HCT116 (cell line): ENCODE measurements at regions not wholly inside any gene's neighbourhood (a gene's known extent, or its start where the extent isn't known, plus 50 kb on each side); places are given as distances from the start of the nearest gene placed in this dataset.
A peak's percentile ranks its signal among the peaks of the same experiment; 100 is the strongest.

Experiments used
- ATAC-seq: fragments of 200-7000 bp; cut with Tn5 transposase; 2 replicates; pipeline ENCODE4 v1.9.1; 2020; ENCODE audit warnings: mild to moderate bottlenecking, moderate library complexity
- BruUV-seq: library from RNA; stranded (reverse); fragments of 400-500 nt; replicated peaks from 2 replicates; lab custom pipeline; 2021; lab: Mats Ljungman, UMichigan
- CTCF ChIA-PET: fragments of 300-600 bp; sonication (Branson Sonifier 250); formaldehyde crosslinking; loops from one replicate; lab custom pipeline; 2021; ENCODE audit warnings: antibody characterized with exemption; lab: Charles Lee
- POLR2A ChIA-PET: fragments of 300-600, 350-600 bp; sonication (Branson Sonifier 250); formaldehyde crosslinking; loops from one replicate; lab custom pipeline; 2021; ENCODE audit warnings: antibody characterized with exemption; lab: Charles Lee
- RAD21 ChIA-PET, 2 experiments: fragments of 300-600 bp; sonication (Branson Sonifier 250); formaldehyde crosslinking; loops; one replicate each; lab custom pipeline; 2023; ENCODE audit warnings: low total read pairs in 2 of 2; ENCODE audit not compliant: uncharacterized antibody in 2 of 2, unreplicated experiment in 2 of 2, low non-redundant PET in 1 of 2; lab: Charles Lee
- DNase-seq: peaks from one replicate; pipeline ENCODE4 v3.0.0-alpha.2; 2010; ENCODE audit warnings: low read depth, low spot score
- H2AFZ ChIP-seq: fragments of 200-600 bp; shearing (Covaris generic), sonication (generic); 2 replicates; pipeline ENCODE4 v1.6.1; 2017; ENCODE audit warnings: low read depth, mixed run types, mixed read lengths, antibody characterized with exemption, low read length; ENCODE audit not compliant: poor library complexity, severe bottlenecking
- H3K27ac ChIP-seq: 2 replicates; pipeline ENCODE4 v1.5.1; 2012; ENCODE audit warnings: low read depth, low read length
- H3K27me3 ChIP-seq: fragments of 200-600 bp; sonication (generic); 2 replicates; pipeline ENCODE4 v1.6.1; 2016; ENCODE audit warnings: mixed run types, low read length, mixed read lengths; ENCODE audit not compliant: insufficient read depth
- H3K36me3 ChIP-seq, 2 experiments: fragments of 200-500 bp in 1 of 2; fragments of 200-600 bp in 1 of 2; sonication (Bioruptor generic) in 1 of 2; sonication (generic) in 1 of 2; 2 replicates each; pipeline versions ENCODE4 v1.5.1 to v1.6.1; 2014 to 2016; ENCODE audit warnings: low read length in 2 of 2, inconsistent platforms in 1 of 2, mixed read lengths in 1 of 2, mixed run types in 1 of 2; ENCODE audit not compliant: insufficient read depth in 2 of 2, control insufficient read depth in 1 of 2
- H3K4me1 ChIP-seq, 2 experiments: fragments of 200-600 bp in 1 of 2; sonication (generic) in 1 of 2; 2 replicates each; pipeline versions ENCODE4 v1.5.1 to v1.6.1; 2012 to 2017; ENCODE audit warnings: low read length in 2 of 2, inconsistent platforms in 1 of 2, mild to moderate bottlenecking in 1 of 2, mixed read lengths in 1 of 2, mixed run types in 1 of 2, moderate library complexity in 1 of 2; ENCODE audit not compliant: insufficient read depth in 2 of 2, control insufficient read depth in 1 of 2
- H3K4me2 ChIP-seq: fragments of 200-600 bp; sonication (generic); 2 replicates; pipeline ENCODE4 v1.6.1; 2017; ENCODE audit warnings: mixed run types, low read length, mixed read lengths
- H3K4me3 ChIP-seq, 2 experiments: fragments of 200-600 bp in 1 of 2; sonication (generic) in 1 of 2; replicated peaks in 1 of 2; 2 replicates each; pipeline ENCODE4 v1.5.1; 2011 to 2016; ENCODE audit warnings: low read length in 2 of 2, control low read depth in 1 of 2, low read depth in 1 of 2, mild to moderate bottlenecking in 1 of 2, mixed read lengths in 1 of 2, mixed run types in 1 of 2
- H3K79me2 ChIP-seq: fragments of 200-600 bp; sonication (generic); 2 replicates; pipeline ENCODE4 v1.6.1; 2017; ENCODE audit warnings: mild to moderate bottlenecking, mixed run types, low read length, moderate library complexity, mixed read lengths; ENCODE audit not compliant: insufficient read depth
- H3K9ac ChIP-seq: fragments of 200-600 bp; sonication (generic); 2 replicates; pipeline ENCODE4 v1.6.1; 2016; ENCODE audit warnings: low read length, mixed read lengths
- H3K9me2 ChIP-seq: fragments of 200-600 bp; sonication (generic), shearing (Covaris generic); 2 replicates; pipeline ENCODE4 v1.6.1; 2017; ENCODE audit warnings: mixed run types, mild to moderate bottlenecking, moderate library complexity; ENCODE audit not compliant: insufficient read depth
- H3K9me3 ChIP-seq, 2 experiments: fragments of 200-500 bp in 1 of 2; fragments of 200-600 bp in 1 of 2; sonication (Bioruptor generic) in 1 of 2; sonication (generic) in 1 of 2; 2 replicates each; pipeline ENCODE4 v1.6.1; 2014 to 2017; ENCODE audit warnings: low read length in 2 of 2, mixed read lengths in 2 of 2, inconsistent platforms in 1 of 2, low read depth in 1 of 2, mild to moderate bottlenecking in 1 of 2, mixed run types in 1 of 2, moderate library complexity in 1 of 2; ENCODE audit not compliant: control insufficient read depth in 1 of 2, insufficient read depth in 1 of 2
- H4K20me1 ChIP-seq: fragments of 200-600 bp; sonication (generic), shearing (Covaris generic); 2 replicates; pipeline ENCODE4 v1.6.1; 2017; ENCODE audit warnings: mixed run types, mild to moderate bottlenecking, moderate library complexity; ENCODE audit not compliant: insufficient read depth
- CBX3 ChIP-seq: IDR thresholded peaks from 2 replicates; pipeline ENCODE4 v1.6.1; 2012; ENCODE audit warnings: low read depth
- CTCF ChIP-seq, 3 experiments: fragments of 200-600 bp in 1 of 3; sonication (generic) in 1 of 3; IDR thresholded peaks in 2 of 3; conservative IDR thresholded peaks in 1 of 3; 2 replicates each; pipeline ENCODE4 v1.5.1; 2012 to 2017; ENCODE audit warnings: low read depth in 2 of 3, low read length in 2 of 3, antibody characterized with exemption in 1 of 3, borderline replicate concordance in 1 of 3, control low read depth in 1 of 3, mild to moderate bottlenecking in 1 of 3, mixed read lengths in 1 of 3, mixed run types in 1 of 3, moderate library complexity in 1 of 3; ENCODE audit not compliant: insufficient read depth in 1 of 3
- ELF1 ChIP-seq: IDR thresholded peaks from 2 replicates; pipeline ENCODE4 v1.6.1; 2012; ENCODE audit warnings: low read depth, borderline replicate concordance
- FOSL1 ChIP-seq: IDR thresholded peaks from 2 replicates; pipeline ENCODE4 v1.6.1; 2012; ENCODE audit warnings: low read depth
- JUND ChIP-seq: IDR thresholded peaks from 2 replicates; pipeline ENCODE4 v1.6.1; 2012
- MAX ChIP-seq: IDR thresholded peaks from 2 replicates; pipeline ENCODE4 v1.6.1; 2012
- POLR2AphosphoS5 ChIP-seq: IDR thresholded peaks from 2 replicates; pipeline ENCODE4 v1.6.1; 2011; ENCODE audit warnings: mild to moderate bottlenecking, low read depth, low read length, moderate library complexity
- SP1 ChIP-seq: IDR thresholded peaks from 2 replicates; pipeline ENCODE4 v1.6.1; 2012; ENCODE audit warnings: low read depth
- SRF ChIP-seq: IDR thresholded peaks from 2 replicates; pipeline ENCODE4 v1.6.1; 2012; ENCODE audit warnings: low read depth
- ZBTB33 ChIP-seq: IDR thresholded peaks from 2 replicates; pipeline ENCODE4 v1.6.1; 2011; ENCODE audit warnings: mild to moderate bottlenecking, low read length, moderate library complexity; ENCODE audit not compliant: insufficient replicate concordance; ENCODE audit errors: extremely low read depth
- ZNF274 ChIP-seq: fragments of 200-500 bp; sonication (Bioruptor generic); IDR thresholded peaks from 2 replicates; pipeline ENCODE4 v1.6.1; 2014; ENCODE audit warnings: mild to moderate bottlenecking, low read depth, low read length, inconsistent platforms
- intact Hi-C: fragments of 100-400 bp; cut with micrococcal nuclease; formaldehyde crosslinking; loops from 2 replicates; pipeline ENCODE4 v1.10.0; 2022

- Histone ChIP-seq H3K4me1 (no peaks in the 10 kb centered on the region), H2AFZ (peak overlapping the region; percentile 33), H3K9ac (no peak overlapping the region), H4K20me1 (no peaks in the 10 kb centered on the region), H3K4me3 (no peak overlapping the region), H3K27ac (no peak overlapping the region), H3K79me2 (no peaks in the 10 kb centered on the region), H3K36me3 (no peaks in the 10 kb centered on the region), H3K9me2 (no peaks in the 10 kb centered on the region), H3K4me2 (no peak overlapping the region), H3K27me3 (no peaks in the 10 kb centered on the region), H3K9me3 (no peaks in the 10 kb centered on the region)
- DNase-seq (peak; percentile 8), ATAC-seq (no peak)
- ChIA-PET POLR2A (no interaction called here), CTCF (no interaction called here), RAD21 (no interaction called here)
- no TSS peak for BruUV-seq
- no peak for TF ChIP-seq MAX
- TF ChIP-seq FOSL1 = peak; percentile 41; the same call in 1 of the 2 replicates
- TF ChIP-seq SP1 = no peak
- TF ChIP-seq JUND = no peak
- no peak for TF ChIP-seq ZNF274
- peak; percentile 52; the same call in 1 of the 2 replicates for TF ChIP-seq SRF
- no peak for TF ChIP-seq POLR2AphosphoS5
- TF ChIP-seq ZBTB33 = no peak
- intact Hi-C loops = no loop called here
Observed at GRCh38 chr5:53211799-53212198, 102.2 kb upstream of the MOCS2 start.

- Histone ChIP-seq H3K4me1 (no peaks in the 10 kb centered on the region), H3K9me2 (no peaks in the 10 kb centered on the region), H2AFZ (no peak overlapping the region), H3K27ac (no peak overlapping the region), H3K4me3 (no peak overlapping the region), H3K9me3 (no peaks in the 10 kb centered on the region), H3K79me2 (no peaks in the 10 kb centered on the region), H4K20me1 (no peaks in the 10 kb centered on the region), H3K27me3 (no peaks in the 10 kb centered on the region), H3K9ac (no peak overlapping the region), H3K4me2 (no peak overlapping the region), H3K36me3 (no peaks in the 10 kb centered on the region)
- BruUV-seq = no TSS peak
- TF ChIP-seq MAX (no peak), ELF1 (no peak), CTCF (IDR thresholded peaks at IDR 0.05 in 2 of 3, conservative IDR thresholded peaks at IDR 0.05 in 1 of 3; ENCODE audit: borderline replicate concordance in 1 of 3, insufficient read depth in 1 of 3, low read depth in 2 of 3, low read length in 2 of 3) (no peak), SP1 (no peak), JUND (no peak), CBX3 (no peak), SRF (no peak)
- POLR2A ChIA-PET = no interaction called here
- intact Hi-C loops = no loop called here
- CTCF ChIA-PET = no interaction called here
- ATAC-seq (no peak), DNase-seq (no peak)
- RAD21 ChIA-PET = no interaction called here
Observed at GRCh38 chr5:53219174-53219573, 109.6 kb upstream of the MOCS2 start.
